Right kidney (tissue), 1 donor: ENCODE measurements at regions not wholly inside any gene's neighbourhood (a gene's known extent, or its start where the extent isn't known, plus 50 kb on each side); places are given as distances from the start of the nearest gene placed in this dataset.
"Not testable (repeated sequence)": the region's sequence is repeated elsewhere in the genome, so short reads cannot be mapped to it uniquely, and the experiment has no call there.

Source experiments
- DNase-seq: peaks from one replicate; pipeline ENCODE4 v3.0.0-alpha.2; 2016

GRCh38 chr4:97110506-97110905 is 1032.8 kb downstream of the STPG2 start:
- no peak for DNase-seq

GRCh38 chr4:97116511-97116910 is 1026.8 kb downstream of the STPG2 start:
- no peak for DNase-seq

GRCh38 chr4:97121493-97121892 is 1021.8 kb downstream of the STPG2 start:
- no peak for DNase-seq

GRCh38 chr4:97123573-97123972 is 1019.7 kb downstream of the STPG2 start:
- no peak for DNase-seq

- no peak for DNase-seq
Measured at GRCh38 chr4:97132435-97132834, 1010.8 kb downstream of the STPG2 start.

- no peak for DNase-seq
Measured at GRCh38 chr4:97134456-97134855, 1008.8 kb downstream of the STPG2 start.

- no peak for DNase-seq
Measured at GRCh38 chr4:97139791-97140190, 1003.5 kb downstream of the STPG2 start.

- no peak for DNase-seq
Measured at GRCh38 chr4:97140545-97140944, 1002.7 kb downstream of the STPG2 start.

GRCh38 chr4:97141332-97141731 is 1001.9 kb downstream of the STPG2 start:
- not testable (repeated sequence) for DNase-seq

GRCh38 chr4:97142410-97142809 is 1000.9 kb downstream of the STPG2 start:
- no peak for DNase-seq

GRCh38 chr4:97142893-97143292 is 1000.4 kb downstream of the STPG2 start:
- no peak for DNase-seq

GRCh38 chr4:97144199-97144598 is 999.1 kb downstream of the STPG2 start:
- DNase-seq, result no peak

- no peak for DNase-seq
Measured at GRCh38 chr4:97150966-97151365, 992.3 kb downstream of the STPG2 start.

GRCh38 chr4:97152149-97152548 is 991.1 kb downstream of the STPG2 start:
- no peak for DNase-seq

GRCh38 chr4:97153042-97153441 is 990.2 kb downstream of the STPG2 start:
- no peak for DNase-seq

- no peak for DNase-seq
Measured at GRCh38 chr4:97159625-97160024, 983.7 kb downstream of the STPG2 start.

GRCh38 chr4:97185233-97185632 is 958.0 kb downstream of the STPG2 start:
- no peak for DNase-seq

GRCh38 chr4:97197106-97197505 is 946.2 kb downstream of the STPG2 start:
- no peak for DNase-seq

- DNase-seq, result no peak
Measured at GRCh38 chr4:97208749-97209148, 934.5 kb downstream of the STPG2 start.

- DNase-seq, result no peak
Measured at GRCh38 chr4:97215409-97215941, 927.8 kb downstream of the STPG2 start.

- no peak for DNase-seq
Measured at GRCh38 chr4:97216046-97216445, 927.2 kb downstream of the STPG2 start.

GRCh38 chr4:97235521-97235920 is 907.8 kb downstream of the STPG2 start:
- DNase-seq, result no peak

GRCh38 chr4:97238956-97239666 is 904.2 kb downstream of the STPG2 start:
- no peak for DNase-seq

- DNase-seq, result no peak
Measured at GRCh38 chr4:97239667-97239997, 903.6 kb downstream of the STPG2 start.
